IPS DF 19.7 (cell line): ENCODE measurements at regions not wholly inside any gene's neighbourhood (a gene's known extent, or its start where the extent isn't known, plus 50 kb on each side); places are given as distances from the start of the nearest gene placed in this dataset.

Experiments used
- DNase-seq: peaks from one replicate; pipeline ENCODE4 v3.0.0-alpha.2; 2013; ENCODE audit warnings: low read depth, low spot score

GRCh38 chr14:101065696-101066694 lies 162.5 kb upstream of the RTL1 start:
- DNase-seq: no peak

GRCh38 chr14:101066826-101067510 lies 163.4 kb upstream of the RTL1 start:
- no peak for DNase-seq

GRCh38 chr14:101068313-101069227 lies 165.0 kb upstream of the RTL1 start:
- DNase-seq: no peak

GRCh38 chr14:101069228-101069549 lies 165.7 kb upstream of the RTL1 start:
- DNase-seq: no peak

- DNase-seq: no peak
Observed at GRCh38 chr14:101069666-101070362, 166.3 kb upstream of the RTL1 start.

GRCh38 chr14:101070540-101071492 lies 167.3 kb upstream of the RTL1 start:
- DNase-seq: no peak

GRCh38 chr14:101071493-101071906 lies 168.0 kb upstream of the RTL1 start:
- DNase-seq: no peak

GRCh38 chr14:101072070-101072469 lies 168.5 kb upstream of the RTL1 start:
- no peak for DNase-seq

GRCh38 chr14:101072531-101072930 lies 169.0 kb upstream of the RTL1 start:
- no peak for DNase-seq

- no peak for DNase-seq
Observed at GRCh38 chr14:101072945-101073597, 169.5 kb upstream of the RTL1 start.

- no peak for DNase-seq
Observed at GRCh38 chr14:101073598-101073965, 170.1 kb upstream of the RTL1 start.

GRCh38 chr14:101074196-101075024 lies 170.9 kb upstream of the RTL1 start:
- no peak for DNase-seq

GRCh38 chr14:101075025-101075800 lies 171.7 kb upstream of the RTL1 start:
- no peak for DNase-seq

GRCh38 chr14:101075801-101076413 lies 172.4 kb upstream of the RTL1 start:
- no peak for DNase-seq

- no peak for DNase-seq
Observed at GRCh38 chr14:101076451-101077198, 173.1 kb upstream of the RTL1 start.

- no peak for DNase-seq
Observed at GRCh38 chr14:101077481-101078074, 174.1 kb upstream of the RTL1 start.
